Ovary (tissue), 3 donors: ENCODE measurements at regions not wholly inside any gene's neighbourhood (a gene's known extent, or its start where the extent isn't known, plus 50 kb on each side); places are given as distances from the start of the nearest gene placed in this dataset.

ENCODE experiments used
- CTCF ChIP-seq, 3 donors: fragments of 450-650 bp in 2 of 3; fragments of 200-600 bp in 1 of 3; IDR thresholded peaks; one replicate each; pipeline versions ENCODE4 v1.5.1 to v1.8.0; 2016 to 2022; ENCODE audit warnings: antibody characterized with exemption in 3 of 3, mild to moderate bottlenecking in 1 of 3
- EP300 ChIP-seq: sonication (generic); formaldehyde crosslinking; IDR thresholded peaks from one replicate; pipeline ENCODE4 v1.6.1; 2017; ENCODE audit warnings: antibody characterized with exemption
- POLR2A ChIP-seq: fragments of 450-650 bp; IDR thresholded peaks from one replicate; pipeline ENCODE4 v1.6.1; 2017; ENCODE audit warnings: antibody characterized with exemption, mild to moderate bottlenecking, moderate library complexity
- donor health status: DM: no; HTN: no; CAD: no.

GRCh38 chr3:88621586-88621985 is 471.8 kb downstream of the C3orf38 start:
- TF ChIP-seq CTCF (IDR thresholded peaks at IDR 0.05) = no peak
- TF ChIP-seq POLR2A = no peak
- no peak for TF ChIP-seq EP300
